ENCODE measurements at regions not wholly inside any gene's neighbourhood (a gene's known extent, or its start where the extent isn't known, plus 50 kb on each side); places are given as distances from the start of the nearest gene placed in this dataset.

- TF ChIP-seq ZBTB26 (tag by site-specific recombination; optimal IDR thresholded peaks at IDR 0.05) (no peak), ZFHX2 (tag by site-specific recombination; conservative IDR thresholded peaks at IDR 0.05) (no peak), ZSCAN30 (tag by site-specific recombination; IDR thresholded peaks at IDR 0.05) (no peak), ZNF292 (tag by site-specific recombination; IDR thresholded peaks at IDR 0.05; ENCODE audit: borderline replicate concordance, low read depth) (no peak)
Measured at GRCh38 chr4:157634057-157634456, 413.5 kb downstream of the GRIA2 start.
